Progenitor cell of endocrine pancreas (in vitro differentiated cells): ENCODE measurements at regions not wholly inside any gene's neighbourhood (a gene's known extent, or its start where the extent isn't known, plus 50 kb on each side); places are given as distances from the start of the nearest gene placed in this dataset.

Source experiments
- DNase-seq: peaks from one replicate; pipeline ENCODE4 v3.0.0; 2021; ENCODE audit warnings: low spot score; ENCODE audit not compliant: unreplicated experiment
- H3K27ac Mint-ChIP-seq: 2 replicates; pipeline ENCODE4 v1.8.0; 2021; ENCODE audit warnings: mild to moderate bottlenecking, moderate library complexity, mixed read lengths
- H3K27me3 Mint-ChIP-seq: 2 replicates; pipeline ENCODE4 v1.8.0; 2021; ENCODE audit warnings: mixed read lengths
- H3K36me3 Mint-ChIP-seq: 2 replicates; pipeline ENCODE4 v1.8.0; 2022; ENCODE audit warnings: mixed read lengths; ENCODE audit not compliant: insufficient read depth
- H3K4me1 Mint-ChIP-seq: 2 replicates; pipeline ENCODE4 v1.8.0; 2021; ENCODE audit warnings: low read depth, mixed read lengths
- H3K4me3 Mint-ChIP-seq: 2 replicates; pipeline ENCODE4 v1.8.0; 2021; ENCODE audit warnings: low read depth, mild to moderate bottlenecking, moderate library complexity, mixed read lengths
- H3K9me3 Mint-ChIP-seq: 2 replicates; pipeline ENCODE4 v1.8.0; 2021; ENCODE audit warnings: low read depth, mixed read lengths
- CTCF ChIP-seq: fragments of 200-600 bp; sonication (generic); IDR thresholded peaks from one replicate; pipeline ENCODE4 v1.5.0; 2021; ENCODE audit warnings: antibody characterized with exemption, mild to moderate bottlenecking; ENCODE audit not compliant: unreplicated experiment

- Mint-ChIP-seq H3K4me3 (no peak overlapping the region), H3K36me3 (no peaks in the 10 kb centered on the region), H3K4me1 (peaks cover 1% of the 10 kb centered on the region), H3K27me3 (peaks cover 5% of the 10 kb centered on the region), H3K27ac (no peak overlapping the region), H3K9me3 (peaks cover 3% of the 10 kb centered on the region)
- DNase-seq, result no peak
- TF ChIP-seq CTCF, result no peak
Measured at GRCh38 chr13:97742084-97742483, 211.4 kb upstream of the IPO5 start.

GRCh38 chr13:97743938-97744337 is 209.5 kb upstream of the IPO5 start:
- peaks cover 3% of the 10 kb centered on the region for H3K9me3 Mint-ChIP-seq
- peaks cover 1% of the 10 kb centered on the region for H3K4me1 Mint-ChIP-seq
- no peaks in the 10 kb centered on the region for H3K27me3 Mint-ChIP-seq
- H3K36me3 Mint-ChIP-seq, result no peaks in the 10 kb centered on the region
- no peak for TF ChIP-seq CTCF
- no peak for DNase-seq
- no peak overlapping the region for H3K27ac Mint-ChIP-seq
- no peak overlapping the region for H3K4me3 Mint-ChIP-seq

- DNase-seq, result no peak
- no peak for TF ChIP-seq CTCF
- Mint-ChIP-seq H3K27ac (no peak overlapping the region), H3K4me1 (peaks cover 1% of the 10 kb centered on the region), H3K9me3 (peaks cover 8% of the 10 kb centered on the region), H3K4me3 (no peak overlapping the region), H3K27me3 (no peaks in the 10 kb centered on the region), H3K36me3 (no peaks in the 10 kb centered on the region)
Measured at GRCh38 chr13:97746649-97747048, 206.8 kb upstream of the IPO5 start.

- no peak overlapping the region for H3K4me3 Mint-ChIP-seq
- no peaks in the 10 kb centered on the region for H3K4me1 Mint-ChIP-seq
- TF ChIP-seq CTCF, result no peak
- no peaks in the 10 kb centered on the region for H3K36me3 Mint-ChIP-seq
- no peak overlapping the region for H3K27ac Mint-ChIP-seq
- H3K9me3 Mint-ChIP-seq, result peaks cover 8% of the 10 kb centered on the region
- H3K27me3 Mint-ChIP-seq, result peaks cover 5% of the 10 kb centered on the region
- DNase-seq, result no peak
Measured at GRCh38 chr13:97749174-97749573, 204.3 kb upstream of the IPO5 start.

GRCh38 chr13:97751477-97751876 is 202.0 kb upstream of the IPO5 start:
- Mint-ChIP-seq H3K4me3 (no peak overlapping the region), H3K4me1 (no peaks in the 10 kb centered on the region), H3K9me3 (peaks cover 7% of the 10 kb centered on the region), H3K27ac (no peak overlapping the region), H3K27me3 (peaks cover 7% of the 10 kb centered on the region), H3K36me3 (no peaks in the 10 kb centered on the region)
- no peak for DNase-seq
- TF ChIP-seq CTCF, result no peak
